Natural killer cell treated with Interleukin-12 subunit alpha and Interleukin-12 subunit beta and Interleukin-15 and Interleukin-18, amount 100 ng/mL, for 72 hours (primary cell): ENCODE measurements at regions not wholly inside any gene's neighbourhood (a gene's known extent, or its start where the extent isn't known, plus 50 kb on each side); places are given as distances from the start of the nearest gene placed in this dataset.

Experiments used
- ATAC-seq, 2 donors: fragments of 150-1000 bp; cut with Tn5 transposase in 1 of 2; sonication (Bioruptor Pico), chemical (Tn5 transposase) in 1 of 2; 2 replicates each; pipeline ENCODE4 v1.10.0; 2021
- DNase-seq: peaks from one replicate; pipeline ENCODE4 v3.0.0; 2022; ENCODE audit warnings: low spot score
- H3K27ac Mint-ChIP-seq, 2 donors: 1 replicate in 1 of 2; 2 replicates in 1 of 2; pipeline ENCODE4 v1.8.0; 2022; ENCODE audit warnings: mixed read lengths in 2 of 2, mild to moderate bottlenecking in 1 of 2, moderate library complexity in 1 of 2
- H3K27me3 Mint-ChIP-seq, 2 donors: 1 replicate in 1 of 2; 2 replicates in 1 of 2; pipeline ENCODE4 v1.8.0; 2022; ENCODE audit warnings: mixed read lengths in 2 of 2
- H3K36me3 Mint-ChIP-seq: one replicate; pipeline ENCODE4 v1.8.0; 2022; ENCODE audit warnings: mixed read lengths
- H3K4me1 Mint-ChIP-seq, 2 donors: 1 replicate in 1 of 2; 2 replicates in 1 of 2; pipeline ENCODE4 v1.8.0; 2022; ENCODE audit warnings: low read depth in 2 of 2, mixed read lengths in 2 of 2, mild to moderate bottlenecking in 1 of 2
- H3K4me3 Mint-ChIP-seq: one replicate; pipeline ENCODE4 v1.8.0; 2022; ENCODE audit warnings: mixed read lengths
- H3K9me3 Mint-ChIP-seq: 2 replicates; pipeline ENCODE4 v1.8.0; 2022; ENCODE audit warnings: mixed read lengths

GRCh38 chr4:1561286-1561990 lies 122.7 kb downstream of the FAM53A start:
- Mint-ChIP-seq H3K9me3 (no peaks in the 10 kb centered on the region), H3K36me3 (no peaks in the 10 kb centered on the region), H3K27ac (no peak overlapping the region), H3K4me1 (peaks cover 0 to 3% of the 10 kb centered on the region in 2 donors), H3K4me3 (no peak overlapping the region), H3K27me3 (peaks cover 0 to 5% of the 10 kb centered on the region in 2 donors)
- ATAC-seq: no peak
- DNase-seq: no peak

DNA sequence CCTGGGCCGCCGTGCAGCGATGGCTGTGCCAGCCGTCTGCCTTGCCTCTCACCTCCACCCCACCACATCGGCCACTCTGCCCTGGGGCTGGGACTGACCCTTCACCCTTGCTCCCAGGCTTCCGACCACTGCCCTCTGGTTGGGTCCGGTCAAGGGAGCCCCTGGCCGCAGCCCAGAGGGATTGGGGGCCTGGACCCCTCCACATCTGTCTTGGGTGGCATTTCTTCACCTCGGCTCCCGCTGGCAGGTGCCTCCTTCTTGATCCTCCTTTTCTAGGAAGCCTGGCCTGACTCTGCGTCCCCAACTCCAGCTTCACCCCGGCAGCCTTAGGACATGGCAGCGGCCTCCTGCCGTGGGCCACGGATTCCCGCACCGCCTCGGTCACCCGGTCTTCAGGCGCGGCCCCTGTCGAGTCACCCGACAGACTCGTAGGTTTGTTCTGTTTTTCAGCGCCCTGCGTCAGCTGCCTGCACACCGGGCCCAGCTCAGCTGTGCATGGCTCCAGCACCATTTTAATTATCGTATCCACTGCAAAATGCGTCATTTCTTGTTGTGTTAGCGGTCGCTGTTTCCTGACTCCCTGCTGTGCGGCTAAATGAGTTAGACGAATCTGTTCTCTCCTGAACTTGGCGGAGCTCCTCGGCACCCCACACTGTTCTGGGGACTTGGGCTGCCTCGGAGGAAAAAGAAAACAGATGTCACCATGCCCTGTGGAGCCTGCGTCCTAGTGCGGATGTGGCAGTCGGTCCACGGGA lies 124.0 kb downstream of the FAM53A start:
- no peaks in the 10 kb centered on the region for H3K36me3 Mint-ChIP-seq
- H3K9me3 Mint-ChIP-seq: no peaks in the 10 kb centered on the region
- H3K27ac Mint-ChIP-seq: no peak overlapping the region
- DNase-seq: no peak
- H3K4me3 Mint-ChIP-seq: no peak overlapping the region
- H3K27me3 Mint-ChIP-seq: peaks cover 0 to 3% of the 10 kb centered on the region in 2 donors
- no peaks in the 10 kb centered on the region for H3K4me1 Mint-ChIP-seq
- no peak for ATAC-seq

DNA sequence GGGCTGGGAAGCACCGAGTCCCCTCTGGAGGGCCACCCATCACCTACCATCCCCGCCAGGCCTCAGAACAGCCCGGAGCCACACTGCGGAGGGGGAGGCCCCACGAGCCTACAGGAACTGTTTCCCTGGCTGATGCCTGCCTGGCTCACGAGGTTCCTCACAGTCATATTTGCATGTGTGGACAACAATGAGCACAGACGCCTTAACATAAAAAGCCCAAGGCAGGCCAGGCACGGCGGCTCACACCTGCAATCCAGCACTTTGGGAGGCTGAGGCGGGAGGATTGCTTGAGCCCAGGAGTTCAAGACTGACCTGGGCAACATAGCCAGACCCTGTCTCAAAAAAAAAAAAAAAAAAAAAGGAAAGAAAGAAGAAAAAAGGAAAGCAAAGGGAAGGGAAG lies 125.9 kb downstream of the FAM53A start:
- ATAC-seq (no peak), DNase-seq (no peak)
- peaks cover 0 to 3% of the 10 kb centered on the region in 2 donors for H3K27me3 Mint-ChIP-seq
- H3K4me1 Mint-ChIP-seq: no peaks in the 10 kb centered on the region
- H3K4me3 Mint-ChIP-seq: no peak overlapping the region
- H3K36me3 Mint-ChIP-seq: no peaks in the 10 kb centered on the region
- H3K9me3 Mint-ChIP-seq: no peaks in the 10 kb centered on the region
- H3K27ac Mint-ChIP-seq: no peak overlapping the region

- Mint-ChIP-seq H3K27ac (no peak overlapping the region), H3K4me1 (no peaks in the 10 kb centered on the region), H3K27me3 (peaks cover 0 to 3% of the 10 kb centered on the region in 2 donors), H3K4me3 (no peak overlapping the region), H3K9me3 (no peaks in the 10 kb centered on the region), H3K36me3 (no peaks in the 10 kb centered on the region)
- ATAC-seq: no peak
- no peak for DNase-seq
Observed at GRCh38 chr4:1557221-1557597, 126.9 kb downstream of the FAM53A start.

DNA sequence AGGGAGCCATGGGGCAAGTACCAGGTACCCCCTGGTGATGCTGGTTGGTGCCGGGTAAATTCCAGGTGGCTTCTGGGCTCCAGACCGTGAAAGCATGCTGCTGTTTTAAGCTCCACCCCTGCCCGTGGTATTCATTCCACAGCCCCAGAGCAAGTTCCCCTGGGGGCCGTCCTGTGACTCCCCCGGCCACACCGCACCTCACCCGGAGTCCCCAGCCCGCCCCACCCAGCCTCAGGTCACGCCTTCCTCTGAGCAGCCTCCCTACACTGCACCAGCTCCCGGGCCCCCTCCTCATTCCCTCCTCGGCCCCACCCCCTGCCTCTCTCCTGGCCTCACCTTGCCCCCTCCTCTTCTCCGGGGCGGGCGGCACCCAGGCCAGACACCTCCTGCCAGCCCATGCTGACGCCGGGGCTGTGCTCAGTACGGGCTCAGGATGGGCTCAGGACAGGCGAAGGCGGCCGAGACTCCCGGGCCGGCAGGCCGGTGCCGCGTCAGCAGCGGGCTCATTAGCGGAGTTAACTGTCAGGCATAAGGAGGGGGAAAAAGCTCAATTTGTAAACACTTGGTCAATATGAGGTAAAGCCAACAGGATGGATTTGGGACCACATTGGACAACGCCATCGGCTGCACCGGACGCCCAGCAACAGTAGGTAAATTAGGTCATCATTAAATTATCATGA lies 127.4 kb downstream of the FAM53A start:
- no peaks in the 10 kb centered on the region for H3K4me1 Mint-ChIP-seq
- no peaks in the 10 kb centered on the region for H3K36me3 Mint-ChIP-seq
- ATAC-seq (no peak), DNase-seq (no peak)
- H3K4me3 Mint-ChIP-seq: no peak overlapping the region
- no peaks in the 10 kb centered on the region for H3K9me3 Mint-ChIP-seq
- H3K27me3 Mint-ChIP-seq: peaks cover 0 to 3% of the 10 kb centered on the region in 2 donors
- H3K27ac Mint-ChIP-seq: no peak overlapping the region

- no peaks in the 10 kb centered on the region for H3K4me1 Mint-ChIP-seq
- DNase-seq: no peak
- no peak overlapping the region for H3K4me3 Mint-ChIP-seq
- H3K36me3 Mint-ChIP-seq: no peaks in the 10 kb centered on the region
- no peak for ATAC-seq
- no peak overlapping the region for H3K27ac Mint-ChIP-seq
- H3K9me3 Mint-ChIP-seq: no peaks in the 10 kb centered on the region
- peaks cover 0 to 5% of the 10 kb centered on the region in 2 donors for H3K27me3 Mint-ChIP-seq
Observed at GRCh38 chr4:1554876-1555265, 129.2 kb downstream of the FAM53A start.

- Mint-ChIP-seq H3K27ac (no peak overlapping the region), H3K4me1 (no peaks in the 10 kb centered on the region), H3K9me3 (no peaks in the 10 kb centered on the region), H3K27me3 (peaks cover 0 to 5% of the 10 kb centered on the region in 2 donors), H3K4me3 (no peak overlapping the region), H3K36me3 (no peaks in the 10 kb centered on the region)
- ATAC-seq: no peak
- no peak for DNase-seq
Observed at GRCh38 chr4:1554246-1554875, 129.8 kb downstream of the FAM53A start.

DNA sequence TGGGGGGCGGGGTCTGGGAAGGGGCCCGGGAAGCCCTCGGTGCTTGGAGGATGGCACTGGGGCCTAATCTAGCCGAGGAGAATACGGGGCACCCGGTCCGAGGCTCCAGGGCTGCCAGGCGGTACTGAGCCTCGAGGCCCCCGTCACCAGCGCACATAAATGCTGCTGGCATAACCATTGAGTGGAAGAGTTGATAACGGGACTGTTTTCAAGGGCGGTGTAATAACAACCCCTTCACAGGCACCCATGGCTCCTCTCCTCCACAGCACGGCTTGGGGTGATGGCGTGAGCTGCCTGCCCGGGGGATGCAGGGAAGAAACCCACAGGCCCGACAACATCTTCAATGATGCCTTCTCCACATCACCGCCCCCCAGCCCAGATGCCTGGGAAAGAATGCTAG lies 130.7 kb downstream of the FAM53A start:
- H3K9me3 Mint-ChIP-seq: no peaks in the 10 kb centered on the region
- no peak for DNase-seq
- no peak overlapping the region for H3K27ac Mint-ChIP-seq
- peaks cover 0 to 3% of the 10 kb centered on the region in 2 donors for H3K4me1 Mint-ChIP-seq
- H3K36me3 Mint-ChIP-seq: no peaks in the 10 kb centered on the region
- peaks cover 0 to 8% of the 10 kb centered on the region in 2 donors for H3K27me3 Mint-ChIP-seq
- ATAC-seq: no peak
- H3K4me3 Mint-ChIP-seq: no peak overlapping the region

- Mint-ChIP-seq H3K4me1 (peaks cover 0 to 3% of the 10 kb centered on the region in 2 donors), H3K9me3 (no peaks in the 10 kb centered on the region), H3K27me3 (peaks cover 1 to 12% of the 10 kb centered on the region in 2 donors), H3K36me3 (no peaks in the 10 kb centered on the region), H3K4me3 (no peak overlapping the region), H3K27ac (no peak overlapping the region)
- ATAC-seq (peak in 1 of 2 donors; percentile 13), DNase-seq (no peak)
Observed at GRCh38 chr4:1552451-1552850, 131.7 kb downstream of the FAM53A start.

GRCh38 chr4:1551211-1551610 lies 132.9 kb downstream of the FAM53A start:
- Mint-ChIP-seq H3K4me3 (no peak overlapping the region), H3K27ac (no peak overlapping the region), H3K4me1 (peaks cover 0 to 3% of the 10 kb centered on the region in 2 donors), H3K36me3 (no peaks in the 10 kb centered on the region), H3K27me3 (peaks cover 6 to 13% of the 10 kb centered on the region in 2 donors), H3K9me3 (no peaks in the 10 kb centered on the region)
- no peak for ATAC-seq
- DNase-seq: no peak

DNA sequence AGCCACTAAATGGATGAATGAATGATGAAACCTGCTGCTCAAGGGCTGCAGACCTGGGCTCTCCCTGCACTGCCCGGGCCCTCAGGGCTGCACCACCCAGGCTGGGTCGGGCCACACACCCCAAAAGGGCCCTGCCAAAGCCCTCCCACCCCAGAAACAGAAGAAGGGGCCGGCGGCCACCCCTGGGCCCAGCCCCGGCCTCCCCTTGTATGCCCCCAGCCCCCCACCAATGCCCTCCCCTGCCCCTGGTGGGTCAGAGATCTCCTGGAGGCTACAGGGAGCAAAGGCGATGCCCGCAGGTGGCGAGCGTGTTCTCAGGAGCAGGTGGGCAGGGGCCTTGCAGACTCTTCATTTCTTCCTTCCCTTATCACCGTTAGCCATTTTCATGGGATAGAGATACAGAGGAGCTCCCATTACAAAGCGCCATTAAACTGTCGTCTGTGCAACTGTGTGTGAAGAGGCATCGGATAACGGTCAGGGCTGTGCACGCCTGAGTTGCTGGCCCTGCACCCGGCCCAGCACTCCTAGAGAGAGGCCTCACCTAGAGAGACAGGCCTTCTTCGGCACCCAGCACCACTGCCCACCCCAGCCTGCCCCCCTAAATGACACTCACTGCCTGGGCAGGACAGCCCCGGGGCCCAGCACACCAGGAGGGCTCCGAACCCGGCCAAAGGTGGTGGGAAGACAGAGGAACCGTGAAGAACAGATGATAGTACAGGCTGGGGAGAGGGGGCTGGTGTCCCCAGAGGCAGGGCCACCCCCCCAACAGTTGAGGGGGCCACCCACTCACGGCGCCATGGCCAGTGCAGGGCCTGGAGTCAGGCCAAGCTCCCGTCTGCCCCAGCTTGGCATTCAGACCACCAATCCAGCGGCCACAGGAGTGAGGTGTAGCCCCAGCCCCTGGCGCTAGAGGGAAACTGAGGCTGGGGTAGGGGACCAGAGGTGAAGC lies 133.7 kb downstream of the FAM53A start:
- H3K36me3 Mint-ChIP-seq: no peaks in the 10 kb centered on the region
- no peak overlapping the region for H3K4me3 Mint-ChIP-seq
- H3K27ac Mint-ChIP-seq: no peak overlapping the region
- ATAC-seq: no peak
- H3K9me3 Mint-ChIP-seq: no peaks in the 10 kb centered on the region
- DNase-seq: no peak
- H3K27me3 Mint-ChIP-seq: peaks cover 6 to 13% of the 10 kb centered on the region in 2 donors
- peaks cover 0 to 3% of the 10 kb centered on the region in 2 donors for H3K4me1 Mint-ChIP-seq

- no peak overlapping the region for H3K27ac Mint-ChIP-seq
- H3K9me3 Mint-ChIP-seq: no peaks in the 10 kb centered on the region
- no peak overlapping the region for H3K4me3 Mint-ChIP-seq
- DNase-seq (no peak), ATAC-seq (no peak)
- H3K27me3 Mint-ChIP-seq: peaks cover 6 to 13% of the 10 kb centered on the region in 2 donors
- H3K36me3 Mint-ChIP-seq: no peaks in the 10 kb centered on the region
- H3K4me1 Mint-ChIP-seq: peaks cover 0 to 3% of the 10 kb centered on the region in 2 donors
Observed at GRCh38 chr4:1549638-1550035, 134.5 kb downstream of the FAM53A start.
